ENCODE measurements at regions not wholly inside any gene's neighbourhood (a gene's known extent, or its start where the extent isn't known, plus 50 kb on each side); places are given as distances from the start of the nearest gene placed in this dataset.

DNA sequence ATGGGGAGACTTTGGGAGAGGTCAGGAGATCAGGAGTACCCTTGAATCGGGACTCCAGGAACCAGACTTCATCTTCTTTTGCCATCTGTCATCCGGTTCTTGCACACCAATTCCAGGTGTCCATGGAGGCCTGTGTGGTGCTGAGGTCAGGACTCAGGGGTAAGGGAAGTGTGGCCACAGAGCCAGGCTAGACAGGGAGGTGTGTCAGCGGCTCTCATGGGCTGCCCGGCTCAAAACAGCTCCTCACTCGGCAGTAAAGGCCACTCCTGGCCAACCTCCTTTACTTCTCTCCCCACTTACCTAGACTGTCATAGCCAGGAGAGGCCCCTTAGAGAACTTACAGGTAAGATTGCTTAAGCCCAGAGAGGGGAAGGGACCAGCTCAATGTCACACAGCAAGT is 75.7 kb upstream of the NECTIN1 start:
- TF ChIP-seq EZH2 (IDR thresholded peaks at IDR 0.05; ENCODE audit: insufficient read depth, poor library complexity, severe bottlenecking) (no peak), EZH2phosphoT487 (IDR thresholded peaks at IDR 0.05; ENCODE audit: insufficient read depth, low read depth) (no peak)

All from GM23248 (cell line).